HG03064 (cell line): ENCODE measurements at regions not wholly inside any gene's neighbourhood (a gene's known extent, or its start where the extent isn't known, plus 50 kb on each side); places are given as distances from the start of the nearest gene placed in this dataset.
"Not testable (repeated sequence)": the region's sequence is repeated elsewhere in the genome, so short reads cannot be mapped to it uniquely, and the experiment has no call there.

Experiments
- ATAC-seq: cut with Tn5 transposase; IDR thresholded peaks from one replicate; pipeline ENCODE4 v1.9.1; 2021; ENCODE audit warnings: low read depth; ENCODE audit not compliant: unreplicated experiment

GRCh38 chr9:102740578-102740977 lies 254.6 kb upstream of the CYLC2 start:
- ATAC-seq = no peak

- no peak for ATAC-seq
Measured at GRCh38 chr9:102728946-102729345, 266.2 kb upstream of the CYLC2 start.

- ATAC-seq = no peak
Measured at GRCh38 chr9:102714184-102714583, 280.9 kb upstream of the CYLC2 start.

GRCh38 chr9:102712910-102713309 lies 282.2 kb upstream of the CYLC2 start:
- ATAC-seq = not testable (repeated sequence)

GRCh38 chr9:102700936-102701335 lies 294.2 kb upstream of the CYLC2 start:
- no peak for ATAC-seq

GRCh38 chr9:102669220-102669619 lies 325.9 kb upstream of the CYLC2 start:
- ATAC-seq = no peak

- ATAC-seq = no peak
Measured at GRCh38 chr9:102652471-102652870, 342.7 kb upstream of the CYLC2 start.

- no peak for ATAC-seq
Measured at GRCh38 chr9:102650896-102651295, 344.2 kb upstream of the CYLC2 start.

- ATAC-seq = no peak
Measured at GRCh38 chr9:102642651-102643050, 352.5 kb upstream of the CYLC2 start.

- no peak for ATAC-seq
Measured at GRCh38 chr9:102631559-102631958, 363.6 kb upstream of the CYLC2 start.

- ATAC-seq = no peak
Measured at GRCh38 chr9:102609461-102609860, 385.7 kb upstream of the CYLC2 start.

GRCh38 chr9:102603198-102604195 lies 391.6 kb upstream of the CYLC2 start:
- ATAC-seq = not testable (repeated sequence)

GRCh38 chr9:102594241-102594640 lies 400.9 kb upstream of the CYLC2 start:
- ATAC-seq = no peak

- ATAC-seq = no peak
Measured at GRCh38 chr9:102587281-102587680, 407.9 kb upstream of the CYLC2 start.

GRCh38 chr9:102569436-102569835 lies 425.7 kb upstream of the CYLC2 start:
- ATAC-seq = no peak

GRCh38 chr9:102551346-102551745 lies 443.8 kb upstream of the CYLC2 start:
- no peak for ATAC-seq

- ATAC-seq = no peak
Measured at GRCh38 chr9:102550886-102551285, 444.2 kb upstream of the CYLC2 start.

GRCh38 chr9:102550266-102550665 lies 444.9 kb upstream of the CYLC2 start:
- no peak for ATAC-seq

- no peak for ATAC-seq
Measured at GRCh38 chr9:102534031-102534430, 461.1 kb upstream of the CYLC2 start.

GRCh38 chr9:102521097-102521755 lies 473.9 kb upstream of the CYLC2 start:
- no peak for ATAC-seq

GRCh38 chr9:102519423-102519822 lies 475.7 kb upstream of the CYLC2 start:
- no peak for ATAC-seq

- ATAC-seq = no peak
Measured at GRCh38 chr9:102518324-102518723, 476.8 kb upstream of the CYLC2 start.
